ENCODE measurements at regions not wholly inside any gene's neighbourhood (a gene's known extent, or its start where the extent isn't known, plus 50 kb on each side); places are given as distances from the start of the nearest gene placed in this dataset.

GRCh38 chr2:2564300-2565078, 233.4 kb upstream of the MYT1L start:
- H3K9me3 Mint-ChIP-seq, result no peaks in the 10 kb centered on the region
- H3K27ac ChIP-seq (ENCODE audit: low read depth in 1 of 2, low read length in 2 of 2), result no peak overlapping the region
- no peaks in the 10 kb centered on the region for H3K36me3 ChIP-seq (ENCODE audit: insufficient read depth, low read length)
- H3K27me3 Mint-ChIP-seq, result no peaks in the 10 kb centered on the region
- H3K36me3 Mint-ChIP-seq (ENCODE audit: low read depth), result no peaks in the 10 kb centered on the region
- POLR2A ChIA-PET, result no interaction called here
- H3K4me3 Mint-ChIP-seq, result no peak overlapping the region
- H3K4me3 ChIP-seq (ENCODE audit: low read length), result no peak overlapping the region
- CTCF ChIA-PET, result no interaction called here
- ATAC-seq (ENCODE audit: poor library complexity) (no peak), DNase-seq (no peak)
- H3K27me3 ChIP-seq (ENCODE audit: control insufficient read depth in 1 of 2, insufficient read depth in 2 of 2, low read length in 2 of 2), result no peaks in the 10 kb centered on the region
- H3K4me1 Mint-ChIP-seq (ENCODE audit: low read depth), result no peaks in the 10 kb centered on the region
- H3K9me3 ChIP-seq (ENCODE audit: control insufficient read depth in 1 of 2, insufficient read depth in 1 of 2, low read length in 2 of 2), result peaks cover 0 to 11% of the 10 kb centered on the region in 2 experiments
- no peak for TF ChIP-seq CTCF (IDR thresholded peaks at IDR 0.05)
- H3K27ac Mint-ChIP-seq, result no peak overlapping the region
- intact Hi-C loops (cut with DNase I, micrococcal nuclease), result no loop called here
- no peaks in the 10 kb centered on the region for H3K4me1 ChIP-seq (ENCODE audit: insufficient read depth, low read length)

GRCh38 chr2:2563309-2563860, 232.3 kb upstream of the MYT1L start:
- Mint-ChIP-seq H3K27me3 (no peaks in the 10 kb centered on the region), H3K4me3 (no peak overlapping the region), H3K9me3 (no peaks in the 10 kb centered on the region), H3K27ac (no peak overlapping the region), H3K4me1 (ENCODE audit: low read depth) (no peaks in the 10 kb centered on the region), H3K36me3 (ENCODE audit: low read depth) (no peaks in the 10 kb centered on the region)
- peaks cover 0 to 11% of the 10 kb centered on the region in 2 experiments for H3K9me3 ChIP-seq (ENCODE audit: control insufficient read depth in 1 of 2, insufficient read depth in 1 of 2, low read length in 2 of 2)
- no peaks in the 10 kb centered on the region for H3K27me3 ChIP-seq (ENCODE audit: control insufficient read depth in 1 of 2, insufficient read depth in 2 of 2, low read length in 2 of 2)
- H3K4me3 ChIP-seq (ENCODE audit: low read length), result no peak overlapping the region
- DNase-seq (no peak), ATAC-seq (ENCODE audit: poor library complexity) (no peak)
- no peak overlapping the region for H3K27ac ChIP-seq (ENCODE audit: low read depth in 1 of 2, low read length in 2 of 2)
- ChIA-PET CTCF (no interaction called here), POLR2A (no interaction called here)
- no peaks in the 10 kb centered on the region for H3K4me1 ChIP-seq (ENCODE audit: insufficient read depth, low read length)
- intact Hi-C loops (cut with DNase I, micrococcal nuclease), result no loop called here
- H3K36me3 ChIP-seq (ENCODE audit: insufficient read depth, low read length), result no peaks in the 10 kb centered on the region
- TF ChIP-seq CTCF (IDR thresholded peaks at IDR 0.05), result no peak

- Mint-ChIP-seq H3K4me1 (ENCODE audit: low read depth) (no peaks in the 10 kb centered on the region), H3K27ac (no peak overlapping the region), H3K27me3 (no peaks in the 10 kb centered on the region), H3K4me3 (no peak overlapping the region), H3K9me3 (no peaks in the 10 kb centered on the region), H3K36me3 (ENCODE audit: low read depth) (no peaks in the 10 kb centered on the region)
- POLR2A ChIA-PET, result no interaction called here
- no peak overlapping the region for H3K27ac ChIP-seq (ENCODE audit: low read depth in 1 of 2, low read length in 2 of 2)
- DNase-seq (no peak), ATAC-seq (ENCODE audit: poor library complexity) (no peak)
- CTCF ChIA-PET, result no interaction called here
- no peak for TF ChIP-seq CTCF (IDR thresholded peaks at IDR 0.05)
- no peaks in the 10 kb centered on the region for H3K27me3 ChIP-seq (ENCODE audit: control insufficient read depth in 1 of 2, insufficient read depth in 2 of 2, low read length in 2 of 2)
- no peaks in the 10 kb centered on the region for H3K36me3 ChIP-seq (ENCODE audit: insufficient read depth, low read length)
- no peak overlapping the region for H3K4me3 ChIP-seq (ENCODE audit: low read length)
- intact Hi-C loops (cut with DNase I, micrococcal nuclease), result no loop called here
- H3K9me3 ChIP-seq (ENCODE audit: control insufficient read depth in 1 of 2, insufficient read depth in 1 of 2, low read length in 2 of 2), result peaks cover 0 to 11% of the 10 kb centered on the region in 2 experiments
- H3K4me1 ChIP-seq (ENCODE audit: insufficient read depth, low read length), result no peaks in the 10 kb centered on the region
Measured at GRCh38 chr2:2562867-2563266, 231.8 kb upstream of the MYT1L start.

Data from CD4-positive, alpha-beta T cell (primary cell).